Lung (tissue), 11 donors: ENCODE measurements at regions not wholly inside any gene's neighbourhood (a gene's known extent, or its start where the extent isn't known, plus 50 kb on each side); places are given as distances from the start of the nearest gene placed in this dataset.

Experiments used
- ATAC-seq: fragments of 200-7000 bp; cut with Tn5 transposase; one replicate; pipeline ENCODE4 v1.9.1; 2020; ENCODE audit warnings: moderate number of reproducible peaks; ENCODE audit not compliant: insufficient read depth, low FRiP score
- DNase-seq, 3 donors: peaks; one replicate each; pipeline ENCODE4 v3.0.0-alpha.2; 2013 to 2017
- H3K27ac ChIP-seq, 2 donors: one replicate each; pipeline ENCODE4 v1.5.1; 2013; ENCODE audit warnings: mild to moderate bottlenecking in 2 of 2, moderate library complexity in 2 of 2, control low read depth in 1 of 2, inconsistent platforms in 1 of 2, low read depth in 1 of 2, low read length in 1 of 2
- H3K27me3 ChIP-seq, 3 donors: one replicate each; pipeline ENCODE4 v1.5.1; 2013; ENCODE audit warnings: low read length in 2 of 3; ENCODE audit not compliant: control insufficient read depth in 3 of 3, insufficient read depth in 3 of 3
- H3K36me3 ChIP-seq, 4 donors: one replicate each; pipeline ENCODE4 v1.5.1; 2013; ENCODE audit warnings: low read length in 4 of 4, mild to moderate bottlenecking in 1 of 4, moderate library complexity in 1 of 4; ENCODE audit not compliant: control insufficient read depth in 4 of 4, insufficient read depth in 4 of 4
- H3K4me1 ChIP-seq, 5 donors: one replicate each; pipeline ENCODE4 v1.5.1; 2013; ENCODE audit warnings: low read length in 5 of 5, mild to moderate bottlenecking in 2 of 5, moderate library complexity in 1 of 5; ENCODE audit not compliant: control insufficient read depth in 5 of 5, insufficient read depth in 5 of 5
- H3K4me3 ChIP-seq: one replicate; pipeline ENCODE4 v1.5.1; 2013; ENCODE audit warnings: mild to moderate bottlenecking, control low read depth, moderate library complexity
- H3K9ac ChIP-seq, 2 donors: one replicate each; pipeline ENCODE4 v1.5.1; 2013; ENCODE audit warnings: low read length in 2 of 2, control low read depth in 1 of 2; ENCODE audit not compliant: insufficient read depth in 1 of 2
- H3K9me3 ChIP-seq, 4 donors: one replicate each; pipeline ENCODE4 v1.5.1; 2013; ENCODE audit warnings: low read length in 3 of 4, mild to moderate bottlenecking in 1 of 4, moderate library complexity in 1 of 4; ENCODE audit not compliant: control insufficient read depth in 4 of 4, insufficient read depth in 3 of 4
- WGBS, 2 donors: extraction: QIAGEN DNeasy Blood & Tissue Kit; methylation state at CpG; one replicate each; pipeline ENCODE4 v1.1.7; 2013; 5-methylcytosine and 5-hydroxymethylcytosine counted together
- TF ChIP-seq, protein P1 (sequence below): IDR thresholded peaks from 2 replicates; pipeline ENCODE4 v1.5.1; 2012; ENCODE audit warnings: mild to moderate bottlenecking; ENCODE audit errors: control extremely low read depth, extremely low read depth
- donor health status: control.
- donor health status: control.
- donor health status: Bipolar disorder and iron deficiency.
- donor health status: healthy.
- donor health status: DM: yes; HTN: yes; CAD: no.

DNA sequence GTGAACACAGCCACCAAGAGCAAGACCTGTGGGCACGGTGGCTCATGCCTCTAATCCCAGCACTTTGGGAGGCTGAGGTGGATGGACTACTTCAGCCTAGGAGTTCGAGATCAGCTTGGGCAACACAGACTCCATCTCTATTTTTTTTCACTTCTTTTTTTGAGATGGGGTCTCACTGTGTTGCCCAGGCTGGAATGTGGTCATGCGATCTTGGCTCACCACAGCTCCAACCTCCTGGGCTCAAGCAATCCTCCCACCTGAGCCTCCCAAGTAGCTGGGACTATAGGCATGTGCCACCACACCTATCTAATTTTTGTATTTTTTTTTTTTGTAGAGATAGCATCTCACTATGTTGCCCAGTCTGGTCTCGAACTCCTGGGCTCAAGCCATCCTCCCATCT, 54.4 kb upstream of the SPRED2 start:
- 93 to 95% methylated on average over 4 of the region's 4 CpGs for WGBS, 2 donors
- DNase-seq (no peak), ATAC-seq (no peak)
- no peak overlapping the region for H3K27ac ChIP-seq
- H3K9me3 ChIP-seq, result peaks cover 0 to 11% (median 0%) of the 10 kb centered on the region in 4 donors
- TF ChIP-seq, protein P1, sequence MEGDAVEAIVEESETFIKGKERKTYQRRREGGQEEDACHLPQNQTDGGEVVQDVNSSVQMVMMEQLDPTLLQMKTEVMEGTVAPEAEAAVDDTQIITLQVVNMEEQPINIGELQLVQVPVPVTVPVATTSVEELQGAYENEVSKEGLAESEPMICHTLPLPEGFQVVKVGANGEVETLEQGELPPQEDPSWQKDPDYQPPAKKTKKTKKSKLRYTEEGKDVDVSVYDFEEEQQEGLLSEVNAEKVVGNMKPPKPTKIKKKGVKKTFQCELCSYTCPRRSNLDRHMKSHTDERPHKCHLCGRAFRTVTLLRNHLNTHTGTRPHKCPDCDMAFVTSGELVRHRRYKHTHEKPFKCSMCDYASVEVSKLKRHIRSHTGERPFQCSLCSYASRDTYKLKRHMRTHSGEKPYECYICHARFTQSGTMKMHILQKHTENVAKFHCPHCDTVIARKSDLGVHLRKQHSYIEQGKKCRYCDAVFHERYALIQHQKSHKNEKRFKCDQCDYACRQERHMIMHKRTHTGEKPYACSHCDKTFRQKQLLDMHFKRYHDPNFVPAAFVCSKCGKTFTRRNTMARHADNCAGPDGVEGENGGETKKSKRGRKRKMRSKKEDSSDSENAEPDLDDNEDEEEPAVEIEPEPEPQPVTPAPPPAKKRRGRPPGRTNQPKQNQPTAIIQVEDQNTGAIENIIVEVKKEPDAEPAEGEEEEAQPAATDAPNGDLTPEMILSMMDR, result no peak
- no peaks in the 10 kb centered on the region for H3K36me3 ChIP-seq
- H3K4me3 ChIP-seq, result no peak overlapping the region
- H3K9ac ChIP-seq, result no peak overlapping the region
- H3K4me1 ChIP-seq, result peaks cover 0 to 2% (median 0%) of the 10 kb centered on the region in 5 donors
- H3K27me3 ChIP-seq, result no peaks in the 10 kb centered on the region

DNA sequence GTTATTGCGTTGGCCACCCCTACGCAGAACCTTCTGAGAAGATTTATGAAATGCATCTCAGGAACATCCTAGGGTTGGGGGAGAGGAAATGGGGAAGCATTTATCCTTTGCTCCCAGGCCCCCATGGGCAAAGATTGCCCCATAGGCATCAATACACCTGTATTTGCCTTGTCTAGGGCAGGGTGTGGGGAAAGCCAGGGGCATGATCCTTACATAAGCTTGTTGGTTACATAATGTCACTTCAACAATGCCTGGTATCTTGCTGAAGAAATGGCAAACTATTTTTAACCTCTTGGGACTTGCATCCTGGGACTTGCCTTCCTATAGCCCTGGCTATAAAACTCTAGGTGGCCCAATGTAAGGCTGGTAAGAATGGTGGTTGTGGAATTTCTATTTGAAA, 53.9 kb upstream of the SPRED2 start:
- ATAC-seq (no peak), DNase-seq (no peak)
- H3K4me1 ChIP-seq, result peaks cover 0 to 2% (median 0%) of the 10 kb centered on the region in 5 donors
- 98% methylated on average over 2 of the region's 2 CpGs for WGBS, 2 donors
- H3K27ac ChIP-seq, result no peak overlapping the region
- no peaks in the 10 kb centered on the region for H3K27me3 ChIP-seq
- H3K36me3 ChIP-seq, result no peaks in the 10 kb centered on the region
- TF ChIP-seq, protein P1, result no peak
- no peak overlapping the region for H3K9ac ChIP-seq
- peaks cover 0 to 11% (median 0%) of the 10 kb centered on the region in 4 donors for H3K9me3 ChIP-seq
- H3K4me3 ChIP-seq, result no peak overlapping the region

DNA sequence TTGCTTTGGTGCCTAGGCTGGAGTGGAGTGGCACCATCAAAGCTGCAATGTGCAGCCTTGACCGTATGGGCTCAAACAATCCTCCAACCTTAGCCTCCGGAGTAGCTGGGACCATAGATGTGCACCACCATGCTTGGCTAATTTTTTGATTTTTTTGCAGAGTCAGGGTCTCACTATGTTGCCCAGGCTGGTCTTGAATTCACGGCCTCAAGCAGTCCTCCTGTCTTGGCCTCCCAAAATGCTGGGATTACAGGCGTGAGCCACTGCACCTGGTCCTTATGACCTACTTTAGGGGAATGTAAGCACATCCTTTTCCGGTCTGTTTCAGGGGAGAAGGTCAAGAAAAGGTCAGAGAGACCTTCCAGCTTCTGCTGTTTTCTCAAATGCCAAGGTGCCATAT, 53.4 kb upstream of the SPRED2 start:
- WGBS, 2 donors, result 94 to 98% methylated on average over 5 of the region's 5 CpGs

More for the DNA sequence above, 53.4 kb upstream of the SPRED2 start:
- peaks cover 0 to 2% (median 0%) of the 10 kb centered on the region in 5 donors for H3K4me1 ChIP-seq
- no peaks in the 10 kb centered on the region for H3K27me3 ChIP-seq
- peaks cover 0 to 11% (median 0%) of the 10 kb centered on the region in 4 donors for H3K9me3 ChIP-seq
- H3K36me3 ChIP-seq, result no peaks in the 10 kb centered on the region
- TF ChIP-seq, protein P1, result no peak
- ATAC-seq (no peak), DNase-seq (no peak)
- no peak overlapping the region for H3K27ac ChIP-seq
- H3K4me3 ChIP-seq, result no peak overlapping the region
- H3K9ac ChIP-seq, result no peak overlapping the region
